ENCODE measurements at regions not wholly inside any gene's neighbourhood (a gene's known extent, or its start where the extent isn't known, plus 50 kb on each side); places are given as distances from the start of the nearest gene placed in this dataset.

GRCh38 chr2:174697255-174697654 lies 67.0 kb downstream of the CHRNA1 start:
- no peak overlapping the region for H3K4me3 ChIP-seq
- H3K27me3 ChIP-seq, result no peaks in the 10 kb centered on the region

DNA sequence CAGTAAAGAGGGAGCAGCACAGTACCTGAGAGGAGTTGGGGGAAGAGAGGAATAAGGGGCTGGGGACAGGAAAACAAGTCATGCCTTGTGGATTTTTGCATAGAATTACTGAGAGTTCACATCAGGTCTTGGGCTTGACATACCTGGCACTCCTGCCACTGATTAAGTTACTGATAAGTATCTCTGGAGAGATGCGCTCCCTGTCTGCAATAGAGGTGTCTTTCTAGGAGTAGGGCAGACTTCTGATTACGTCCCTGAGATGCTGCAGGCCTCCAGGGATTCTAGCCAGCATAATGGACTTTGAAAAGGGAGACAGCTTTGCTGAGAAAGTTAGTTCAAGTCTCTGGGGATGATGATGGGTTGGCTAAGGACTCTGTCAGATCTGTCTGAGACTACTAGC lies 69.4 kb downstream of the CHRNA1 start:
- no peak overlapping the region for H3K4me3 ChIP-seq
- no peak overlapping the region for H3K27ac ChIP-seq
- H3K36me3 ChIP-seq, result no peaks in the 10 kb centered on the region
- no peaks in the 10 kb centered on the region for H3K9me3 ChIP-seq
- no peaks in the 10 kb centered on the region for H3K4me1 ChIP-seq
- H3K27me3 ChIP-seq, result no peaks in the 10 kb centered on the region
- no peak for TF ChIP-seq POLR2A (IDR thresholded peaks at IDR 0.05)
- TF ChIP-seq, protein P1, sequence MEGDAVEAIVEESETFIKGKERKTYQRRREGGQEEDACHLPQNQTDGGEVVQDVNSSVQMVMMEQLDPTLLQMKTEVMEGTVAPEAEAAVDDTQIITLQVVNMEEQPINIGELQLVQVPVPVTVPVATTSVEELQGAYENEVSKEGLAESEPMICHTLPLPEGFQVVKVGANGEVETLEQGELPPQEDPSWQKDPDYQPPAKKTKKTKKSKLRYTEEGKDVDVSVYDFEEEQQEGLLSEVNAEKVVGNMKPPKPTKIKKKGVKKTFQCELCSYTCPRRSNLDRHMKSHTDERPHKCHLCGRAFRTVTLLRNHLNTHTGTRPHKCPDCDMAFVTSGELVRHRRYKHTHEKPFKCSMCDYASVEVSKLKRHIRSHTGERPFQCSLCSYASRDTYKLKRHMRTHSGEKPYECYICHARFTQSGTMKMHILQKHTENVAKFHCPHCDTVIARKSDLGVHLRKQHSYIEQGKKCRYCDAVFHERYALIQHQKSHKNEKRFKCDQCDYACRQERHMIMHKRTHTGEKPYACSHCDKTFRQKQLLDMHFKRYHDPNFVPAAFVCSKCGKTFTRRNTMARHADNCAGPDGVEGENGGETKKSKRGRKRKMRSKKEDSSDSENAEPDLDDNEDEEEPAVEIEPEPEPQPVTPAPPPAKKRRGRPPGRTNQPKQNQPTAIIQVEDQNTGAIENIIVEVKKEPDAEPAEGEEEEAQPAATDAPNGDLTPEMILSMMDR (IDR thresholded peaks at IDR 0.05), result no peak
- no peak for DNase-seq

More at GRCh38 chr2:174697255-174697654, 67.0 kb downstream of the CHRNA1 start:
- DNase-seq, result peak in 2 of 3 donors; percentile 44 to 82
- Histone ChIP-seq H3K4me1 (no peaks in the 10 kb centered on the region), H3K9me3 (no peaks in the 10 kb centered on the region), H3K36me3 (no peaks in the 10 kb centered on the region), H3K27ac (no peak overlapping the region)
- TF ChIP-seq POLR2A (IDR thresholded peaks at IDR 0.05), result no peak
- TF ChIP-seq, protein P1 (IDR thresholded peaks at IDR 0.05), result peak; percentile 34 to 73 (median 62)

DNA sequence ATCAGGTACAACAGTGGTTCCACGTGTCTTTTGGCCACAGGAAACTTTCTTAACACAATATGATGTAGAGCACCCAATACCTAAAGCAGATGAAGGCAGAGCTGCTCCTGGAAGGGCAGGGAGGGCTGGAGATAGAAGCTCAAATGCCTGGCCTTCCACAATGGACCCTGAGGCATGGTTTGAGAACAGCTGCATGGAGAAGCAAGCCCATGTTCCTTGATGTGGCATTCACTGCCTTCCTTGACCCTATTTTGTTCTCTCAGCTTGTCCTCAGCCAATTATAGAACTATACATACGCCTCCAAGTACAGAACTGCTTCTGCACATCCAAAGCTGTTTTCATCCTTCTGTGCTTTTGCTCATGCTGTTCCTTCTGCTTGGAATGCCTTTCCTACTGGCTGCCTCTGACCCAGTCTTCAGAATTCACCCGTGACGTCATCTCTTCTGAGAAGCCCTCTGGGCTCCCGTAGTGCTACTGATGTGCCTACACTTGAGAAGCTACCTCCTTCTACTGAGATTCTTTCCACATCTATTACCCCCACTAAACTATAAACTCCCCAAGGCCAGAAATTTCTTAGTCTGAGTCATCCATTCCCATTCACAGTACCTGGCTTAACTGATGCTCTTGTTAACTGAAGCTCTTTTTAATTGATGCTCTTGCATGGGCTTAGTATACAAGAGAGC lies 69.9 kb downstream of the CHRNA1 start:
- H3K36me3 ChIP-seq, result no peaks in the 10 kb centered on the region

GRCh38 chr2:174693344-174693743 lies 70.9 kb downstream of the CHRNA1 start:
- Histone ChIP-seq H3K4me3 (no peak overlapping the region), H3K9me3 (no peaks in the 10 kb centered on the region), H3K36me3 (no peaks in the 10 kb centered on the region), H3K27me3 (no peaks in the 10 kb centered on the region), H3K4me1 (no peaks in the 10 kb centered on the region), H3K27ac (no peak overlapping the region)
- DNase-seq, result no peak
- TF ChIP-seq POLR2A (IDR thresholded peaks at IDR 0.05), result no peak
- TF ChIP-seq, protein P1 (IDR thresholded peaks at IDR 0.05), result no peak

More for the DNA sequence above, 69.9 kb downstream of the CHRNA1 start:
- H3K27me3 ChIP-seq, result no peaks in the 10 kb centered on the region
- DNase-seq, result no peak
- no peak overlapping the region for H3K27ac ChIP-seq
- H3K4me3 ChIP-seq, result no peak overlapping the region
- no peaks in the 10 kb centered on the region for H3K9me3 ChIP-seq
- TF ChIP-seq, protein P1 (IDR thresholded peaks at IDR 0.05), result no peak
- no peak for TF ChIP-seq POLR2A (IDR thresholded peaks at IDR 0.05)
- no peaks in the 10 kb centered on the region for H3K4me1 ChIP-seq

DNA sequence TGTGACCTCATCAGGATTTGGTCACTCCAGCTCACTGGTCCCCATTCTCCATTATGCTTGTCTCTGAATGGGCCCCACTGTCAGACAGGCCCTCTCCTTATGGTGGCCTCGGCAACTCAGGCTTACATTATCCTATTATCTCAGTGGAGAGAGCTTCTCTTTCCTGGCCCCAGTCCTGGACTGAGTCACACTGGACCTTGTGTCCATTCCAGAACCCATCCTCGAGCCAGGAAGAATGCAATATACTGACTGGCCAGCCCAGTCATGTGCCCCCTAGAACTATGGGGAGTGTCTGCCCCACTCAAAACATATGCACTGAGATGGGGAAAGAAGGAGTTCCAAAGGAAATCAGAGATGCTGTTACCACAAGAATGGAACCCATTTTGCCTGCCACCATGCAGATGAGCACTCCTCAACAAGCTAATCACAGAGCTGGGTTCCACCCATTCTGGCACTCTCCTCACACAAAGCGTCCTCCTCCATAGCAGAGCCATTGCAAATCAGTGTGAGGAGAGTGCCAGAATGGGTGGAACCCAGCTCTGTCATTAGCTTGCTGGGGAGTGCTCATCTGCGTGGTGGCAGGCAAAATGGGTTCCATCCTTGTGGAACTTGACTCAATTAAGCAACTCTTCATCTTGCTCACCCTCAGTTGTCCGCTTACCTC lies 71.9 kb downstream of the CHRNA1 start:
- Histone ChIP-seq H3K4me3 (no peak overlapping the region), H3K27ac (no peak overlapping the region), H3K4me1 (no peaks in the 10 kb centered on the region), H3K27me3 (no peaks in the 10 kb centered on the region), H3K9me3 (no peaks in the 10 kb centered on the region), H3K36me3 (no peaks in the 10 kb centered on the region)
- no peak for DNase-seq
- TF ChIP-seq, protein P1 (IDR thresholded peaks at IDR 0.05), result no peak
- TF ChIP-seq POLR2A (IDR thresholded peaks at IDR 0.05), result no peak
